D721Med (cell line): ENCODE measurements at regions not wholly inside any gene's neighbourhood (a gene's known extent, or its start where the extent isn't known, plus 50 kb on each side); places are given as distances from the start of the nearest gene placed in this dataset.

Source experiments
- DNase-seq: peaks from one replicate; pipeline ENCODE4 v3.0.0; 2011; ENCODE audit warnings: low spot score; ENCODE audit not compliant: insufficient read length
- FAIRE-seq: peaks from 2 replicates; lab custom pipeline; 2011; peaks lifted over from hg19 to GRCh38; lab: Jason Lieb, UNC
- CTCF ChIP-seq: IDR thresholded peaks from 2 replicates; pipeline ENCODE4 v1.5.1; 2012; ENCODE audit warnings: mild to moderate bottlenecking, control low read depth; ENCODE audit not compliant: insufficient read depth; ENCODE audit errors: missing control alignments

GRCh38 chr2:168359082-168359481, 97.0 kb upstream of the CERS6 start:
- DNase-seq (no peak), FAIRE-seq (no peak)
- TF ChIP-seq CTCF, result no peak

- no peak for DNase-seq
- TF ChIP-seq CTCF, result no peak
- FAIRE-seq, result no peak
Measured at GRCh38 chr2:168363347-168364092, 92.6 kb upstream of the CERS6 start.

- FAIRE-seq (no peak), DNase-seq (no peak)
- no peak for TF ChIP-seq CTCF
Measured at GRCh38 chr2:168365094-168365621, 90.9 kb upstream of the CERS6 start.

GRCh38 chr2:168369031-168369430, 87.0 kb upstream of the CERS6 start:
- no peak for FAIRE-seq

GRCh38 chr2:168371273-168372019, 84.6 kb upstream of the CERS6 start:
- no peak for DNase-seq
- TF ChIP-seq CTCF, result no peak
- no peak for FAIRE-seq

More at GRCh38 chr2:168369031-168369430, 87.0 kb upstream of the CERS6 start:
- no peak for DNase-seq
- no peak for TF ChIP-seq CTCF

- TF ChIP-seq CTCF, result no peak
- no peak for DNase-seq
- no peak for FAIRE-seq
Measured at GRCh38 chr2:168373468-168373867, 82.6 kb upstream of the CERS6 start.

- FAIRE-seq (no peak), DNase-seq (no peak)
- peak; percentile 9 for TF ChIP-seq CTCF
Measured at GRCh38 chr2:168375195-168375798, 80.8 kb upstream of the CERS6 start.
